Nephron progenitor cell (in vitro differentiated cells): ENCODE measurements at regions not wholly inside any gene's neighbourhood (a gene's known extent, or its start where the extent isn't known, plus 50 kb on each side); places are given as distances from the start of the nearest gene placed in this dataset.

Experiments
- DNase-seq: peaks from one replicate; pipeline ENCODE4 v3.0.0; 2021
- H3K27ac Mint-ChIP-seq: 2 replicates; pipeline ENCODE4 v1.8.0; 2021; ENCODE audit warnings: mild to moderate bottlenecking, moderate library complexity, mixed read lengths
- H3K27me3 Mint-ChIP-seq: 2 replicates; pipeline ENCODE4 v1.8.0; 2021; ENCODE audit warnings: mild to moderate bottlenecking, low read depth, mixed read lengths; ENCODE audit not compliant: poor library complexity
- H3K36me3 Mint-ChIP-seq: 2 replicates; pipeline ENCODE4 v1.8.0; 2021; ENCODE audit warnings: low read depth, mixed read lengths
- H3K4me1 Mint-ChIP-seq: 2 replicates; pipeline ENCODE4 v1.8.0; 2021; ENCODE audit warnings: mixed read lengths
- H3K4me3 Mint-ChIP-seq: 2 replicates; pipeline ENCODE4 v1.8.0; 2021; ENCODE audit warnings: mild to moderate bottlenecking, moderate library complexity, mixed read lengths
- H3K9me3 Mint-ChIP-seq: 2 replicates; pipeline ENCODE4 v1.8.0; 2021; ENCODE audit warnings: mild to moderate bottlenecking, moderate library complexity, mixed read lengths
- TF ChIP-seq, protein P1 (sequence below): fragments of 200-600 bp; sonication (generic); IDR thresholded peaks from 2 replicates; pipeline ENCODE4 v1.5.0; 2021; ENCODE audit warnings: antibody characterized with exemption

DNA sequence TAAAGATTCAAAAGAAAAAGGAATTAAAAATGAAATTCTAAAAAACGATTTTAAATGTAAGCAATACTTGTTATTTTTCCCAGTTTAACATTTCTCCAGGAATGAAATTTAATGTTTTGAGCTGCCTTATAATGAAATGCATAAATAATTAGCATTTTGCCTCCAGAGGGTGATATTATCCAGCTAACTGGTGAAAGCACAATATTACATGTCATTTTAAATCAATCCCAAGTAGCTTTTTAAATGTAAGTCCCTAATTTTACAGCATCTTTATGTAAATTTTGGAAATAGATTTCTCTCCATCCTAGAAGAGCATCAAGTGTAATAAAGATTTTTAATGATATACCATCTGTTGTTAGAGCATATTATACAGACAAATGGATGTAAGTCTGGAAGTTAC, 139.1 kb upstream of the P2RY1 start:
- H3K9me3 Mint-ChIP-seq, result peaks cover 6% of the 10 kb centered on the region
- H3K36me3 Mint-ChIP-seq, result no peaks in the 10 kb centered on the region
- TF ChIP-seq, protein P1, sequence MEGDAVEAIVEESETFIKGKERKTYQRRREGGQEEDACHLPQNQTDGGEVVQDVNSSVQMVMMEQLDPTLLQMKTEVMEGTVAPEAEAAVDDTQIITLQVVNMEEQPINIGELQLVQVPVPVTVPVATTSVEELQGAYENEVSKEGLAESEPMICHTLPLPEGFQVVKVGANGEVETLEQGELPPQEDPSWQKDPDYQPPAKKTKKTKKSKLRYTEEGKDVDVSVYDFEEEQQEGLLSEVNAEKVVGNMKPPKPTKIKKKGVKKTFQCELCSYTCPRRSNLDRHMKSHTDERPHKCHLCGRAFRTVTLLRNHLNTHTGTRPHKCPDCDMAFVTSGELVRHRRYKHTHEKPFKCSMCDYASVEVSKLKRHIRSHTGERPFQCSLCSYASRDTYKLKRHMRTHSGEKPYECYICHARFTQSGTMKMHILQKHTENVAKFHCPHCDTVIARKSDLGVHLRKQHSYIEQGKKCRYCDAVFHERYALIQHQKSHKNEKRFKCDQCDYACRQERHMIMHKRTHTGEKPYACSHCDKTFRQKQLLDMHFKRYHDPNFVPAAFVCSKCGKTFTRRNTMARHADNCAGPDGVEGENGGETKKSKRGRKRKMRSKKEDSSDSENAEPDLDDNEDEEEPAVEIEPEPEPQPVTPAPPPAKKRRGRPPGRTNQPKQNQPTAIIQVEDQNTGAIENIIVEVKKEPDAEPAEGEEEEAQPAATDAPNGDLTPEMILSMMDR, result no peak
- H3K27ac Mint-ChIP-seq, result no peak overlapping the region
- H3K27me3 Mint-ChIP-seq, result no peaks in the 10 kb centered on the region
- H3K4me3 Mint-ChIP-seq, result no peak overlapping the region
- H3K4me1 Mint-ChIP-seq, result no peaks in the 10 kb centered on the region
- no peak for DNase-seq

DNA sequence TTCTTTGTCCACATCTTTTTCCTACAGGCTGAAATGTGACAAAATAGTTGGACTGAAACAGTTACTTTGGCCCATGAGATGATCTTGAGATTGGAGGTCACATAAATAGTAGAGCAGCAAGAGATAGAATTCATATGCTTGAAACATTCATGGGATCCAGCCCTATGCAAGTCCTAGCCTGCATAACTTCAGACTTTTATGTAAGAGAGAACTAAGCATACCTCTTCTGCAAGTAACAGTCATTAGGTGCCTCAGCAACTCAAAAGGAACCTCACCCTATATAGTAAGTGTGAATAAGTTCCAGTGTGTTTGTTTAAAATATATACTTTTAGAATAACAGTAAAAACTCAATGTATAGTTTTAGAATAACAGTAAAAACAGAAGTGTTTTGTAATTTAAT, 138.0 kb upstream of the P2RY1 start:
- no peaks in the 10 kb centered on the region for H3K4me1 Mint-ChIP-seq
- TF ChIP-seq, protein P1, result no peak
- no peak overlapping the region for H3K27ac Mint-ChIP-seq

DNA sequence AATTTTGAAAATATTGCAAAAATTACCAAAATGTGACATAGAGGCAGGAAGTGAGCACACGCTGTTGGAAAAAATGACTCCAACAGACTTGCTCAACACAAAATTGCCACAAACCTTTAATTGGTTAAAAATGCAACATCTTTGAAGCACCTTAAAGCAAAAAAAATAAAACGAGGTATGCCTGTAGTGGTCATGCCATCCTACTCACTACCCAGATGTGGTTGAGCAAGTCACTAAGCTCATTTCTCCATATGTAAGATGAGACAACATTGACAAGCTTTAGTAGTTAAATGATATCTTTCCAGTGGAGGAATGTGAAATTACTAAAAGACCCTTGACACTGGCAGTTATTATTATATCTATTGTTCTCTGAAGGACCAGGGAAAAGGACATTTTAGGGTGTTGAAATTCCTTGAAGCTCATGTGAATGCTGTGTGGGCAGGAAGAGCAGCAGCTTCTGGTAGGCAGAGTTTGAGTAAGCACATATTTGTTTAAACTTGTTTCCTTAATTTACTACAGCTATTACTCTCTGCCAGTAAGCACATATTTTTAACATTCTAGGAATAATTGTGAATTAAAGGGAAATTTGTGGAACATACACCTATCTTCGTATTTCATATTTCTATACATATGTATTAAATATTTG, 131.6 kb upstream of the P2RY1 start:
- H3K4me3 Mint-ChIP-seq, result no peak overlapping the region
- no peak overlapping the region for H3K27ac Mint-ChIP-seq
- no peaks in the 10 kb centered on the region for H3K4me1 Mint-ChIP-seq
- no peaks in the 10 kb centered on the region for H3K9me3 Mint-ChIP-seq
- DNase-seq, result no peak
- TF ChIP-seq, protein P1, result no peak
- no peaks in the 10 kb centered on the region for H3K36me3 Mint-ChIP-seq
- H3K27me3 Mint-ChIP-seq, result no peaks in the 10 kb centered on the region

More for the DNA sequence above, 138.0 kb upstream of the P2RY1 start:
- Mint-ChIP-seq H3K36me3 (no peaks in the 10 kb centered on the region), H3K9me3 (peaks cover 6% of the 10 kb centered on the region), H3K27me3 (no peaks in the 10 kb centered on the region), H3K4me3 (no peak overlapping the region)
- DNase-seq, result no peak

DNA sequence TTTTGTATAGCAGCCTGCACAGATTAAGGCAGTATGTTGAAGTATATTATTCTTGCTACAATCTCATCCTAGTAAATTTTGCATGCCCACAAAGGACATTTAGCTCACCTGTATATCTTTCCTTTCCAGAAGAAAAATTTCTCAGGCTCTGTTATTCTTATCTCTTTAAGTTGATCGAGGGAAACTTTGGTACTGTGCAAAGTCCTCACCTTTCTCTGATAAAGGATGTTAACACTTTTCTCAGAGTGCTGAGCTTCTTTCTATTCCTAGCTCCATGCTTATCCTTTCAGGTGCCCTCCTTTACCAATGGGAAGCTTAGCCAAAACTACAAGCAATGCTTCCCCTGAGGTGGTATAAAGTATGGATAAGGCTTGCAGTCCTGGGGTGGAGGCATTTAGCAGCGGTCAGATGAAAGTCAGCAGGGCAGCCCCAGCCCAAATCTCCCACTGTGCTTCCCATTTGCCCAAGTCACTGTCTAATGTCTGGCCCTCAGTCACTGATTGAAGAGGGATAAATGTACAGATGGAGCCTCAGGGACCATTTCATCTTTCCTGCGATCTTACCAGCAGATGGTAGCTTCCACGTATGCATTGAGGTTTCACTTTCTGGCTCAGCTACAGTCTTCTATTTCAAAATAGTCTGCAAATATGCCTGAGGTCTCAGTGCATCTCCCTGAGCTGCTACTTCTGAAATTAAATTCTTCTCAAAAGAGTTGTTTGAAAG, 127.8 kb upstream of the P2RY1 start:
- H3K9me3 Mint-ChIP-seq, result no peaks in the 10 kb centered on the region
- no peak for DNase-seq
- H3K27ac Mint-ChIP-seq, result no peak overlapping the region
- TF ChIP-seq, protein P1, result no peak
- no peaks in the 10 kb centered on the region for H3K36me3 Mint-ChIP-seq
- H3K27me3 Mint-ChIP-seq, result no peaks in the 10 kb centered on the region
- H3K4me1 Mint-ChIP-seq, result no peaks in the 10 kb centered on the region
- no peak overlapping the region for H3K4me3 Mint-ChIP-seq

DNA sequence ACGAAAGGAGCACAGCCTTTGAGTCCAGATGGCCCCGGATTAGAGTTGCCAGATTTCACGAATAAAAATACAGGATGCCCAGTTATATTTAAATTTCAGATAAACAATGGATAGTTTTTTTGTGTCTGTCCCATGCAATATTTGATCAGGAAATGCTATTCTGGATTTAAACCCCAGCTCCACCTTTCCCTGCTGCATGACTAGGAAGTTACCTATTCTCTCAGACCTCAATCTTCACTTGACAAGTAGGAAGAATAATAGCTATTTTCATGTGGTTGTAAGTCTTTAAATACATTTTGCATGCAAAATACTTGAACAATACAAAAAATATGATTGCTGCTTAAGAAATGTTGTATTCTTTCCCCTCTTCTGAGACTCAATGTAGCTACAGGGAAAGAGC, 125.3 kb upstream of the P2RY1 start:
- Mint-ChIP-seq H3K9me3 (no peaks in the 10 kb centered on the region), H3K27ac (no peak overlapping the region), H3K4me1 (no peaks in the 10 kb centered on the region), H3K36me3 (no peaks in the 10 kb centered on the region), H3K27me3 (no peaks in the 10 kb centered on the region), H3K4me3 (no peak overlapping the region)
- TF ChIP-seq, protein P1, result no peak
- no peak for DNase-seq

DNA sequence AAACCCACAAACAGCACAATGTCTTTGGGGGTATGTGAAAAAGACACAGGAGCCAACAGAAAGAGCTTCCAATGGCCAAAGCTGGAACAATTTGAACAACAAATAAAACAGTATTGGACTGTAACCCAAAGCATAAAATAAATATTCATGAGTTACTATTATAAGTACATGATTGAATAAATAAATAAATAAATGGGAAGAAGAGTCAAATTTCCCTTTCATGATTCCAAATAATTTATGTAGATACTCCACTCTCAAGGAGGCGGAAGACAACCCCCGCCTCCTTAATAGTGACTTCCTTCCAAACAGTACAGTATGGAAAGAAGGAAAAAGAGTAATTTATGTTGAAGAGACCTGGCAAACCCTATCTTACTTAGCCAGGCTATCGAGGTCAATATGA, 124.4 kb upstream of the P2RY1 start:
- TF ChIP-seq, protein P1, result no peak
- DNase-seq, result no peak
- H3K27me3 Mint-ChIP-seq, result no peaks in the 10 kb centered on the region
- H3K4me1 Mint-ChIP-seq, result no peaks in the 10 kb centered on the region
- no peak overlapping the region for H3K4me3 Mint-ChIP-seq
- no peak overlapping the region for H3K27ac Mint-ChIP-seq
- H3K9me3 Mint-ChIP-seq, result no peaks in the 10 kb centered on the region
- H3K36me3 Mint-ChIP-seq, result no peaks in the 10 kb centered on the region
